DOHH2 (cell line): ENCODE measurements at regions not wholly inside any gene's neighbourhood (a gene's known extent, or its start where the extent isn't known, plus 50 kb on each side); places are given as distances from the start of the nearest gene placed in this dataset.

ENCODE experiments used
- H3F3A ChIP-seq: fragments of 200-600 bp; sonication (generic), shearing (Covaris generic); 2 replicates; pipeline ENCODE4 v1.6.0; 2016; ENCODE audit warnings: antibody characterized with exemption, mild to moderate bottlenecking; ENCODE audit not compliant: control insufficient read depth, insufficient read depth
- H3K27ac ChIP-seq: fragments of 200-600 bp; sonication (generic); 2 replicates; pipeline ENCODE4 v1.5.1; 2014; ENCODE audit warnings: low read depth, mild to moderate bottlenecking, low read length, moderate library complexity
- H3K27me3 ChIP-seq: fragments of 200-600 bp; sonication (generic); 2 replicates; pipeline ENCODE4 v1.6.1; 2014; ENCODE audit warnings: mild to moderate bottlenecking, low read length, mixed read lengths; ENCODE audit not compliant: control insufficient read depth
- H3K36me3 ChIP-seq: fragments of 200-600 bp; sonication (generic); 2 replicates; pipeline ENCODE4 v1.6.1; 2014; ENCODE audit warnings: mild to moderate bottlenecking, low read length, moderate library complexity, mixed read lengths; ENCODE audit not compliant: control insufficient read depth
- H3K4me1 ChIP-seq: fragments of 200-600 bp; sonication (generic); 2 replicates; pipeline ENCODE4 v1.6.1; 2014; ENCODE audit warnings: mild to moderate bottlenecking, low read length, mixed read lengths; ENCODE audit not compliant: control insufficient read depth
- H3K4me2 ChIP-seq: fragments of 200-600 bp; sonication (generic); 2 replicates; pipeline ENCODE4 v1.6.0; 2014; ENCODE audit warnings: mild to moderate bottlenecking, low read length, moderate library complexity
- H3K4me3 ChIP-seq: fragments of 200-600 bp; sonication (generic); 2 replicates; pipeline ENCODE4 v1.5.1; 2014; ENCODE audit warnings: mild to moderate bottlenecking, low read length, mixed read lengths
- H3K79me2 ChIP-seq: fragments of 200-600 bp; sonication (generic); 2 replicates; pipeline ENCODE4 v1.6.1; 2014; ENCODE audit warnings: mild to moderate bottlenecking, low read length, mixed read lengths; ENCODE audit not compliant: control insufficient read depth
- H3K9me2 ChIP-seq: fragments of 200-600 bp; sonication (generic); replicated peaks from 2 replicates; pipeline ENCODE4 v1.6.1; 2014; ENCODE audit warnings: mild to moderate bottlenecking, low read length, mixed read lengths; ENCODE audit not compliant: control insufficient read depth
- H3K9me3 ChIP-seq: fragments of 200-600 bp; sonication (generic); 2 replicates; pipeline ENCODE4 v1.6.1; 2014; ENCODE audit warnings: antibody characterized with exemption, low read length, mixed read lengths; ENCODE audit not compliant: control insufficient read depth, insufficient read depth
- H4K20me1 ChIP-seq: fragments of 200-600 bp; sonication (generic); 2 replicates; pipeline ENCODE4 v1.6.0; 2014; ENCODE audit warnings: low read depth, mild to moderate bottlenecking, antibody characterized with exemption, low read length, moderate library complexity; ENCODE audit not compliant: control insufficient read depth, insufficient read depth
- EZH2phosphoT487 ChIP-seq: fragments of 200-600 bp; sonication (generic); IDR thresholded peaks from 2 replicates; pipeline ENCODE4 v1.6.1; 2017; ENCODE audit warnings: borderline replicate concordance, mild to moderate bottlenecking, antibody characterized with exemption, low read length, moderate library complexity, mixed read lengths
- TF ChIP-seq, protein P1 (sequence below): fragments of 200-600 bp; sonication (generic); IDR thresholded peaks from one replicate; pipeline ENCODE4 v1.5.1; 2014; ENCODE audit warnings: antibody characterized with exemption, mild to moderate bottlenecking, low read depth, low read length; ENCODE audit not compliant: poor library complexity, severe bottlenecking

DNA sequence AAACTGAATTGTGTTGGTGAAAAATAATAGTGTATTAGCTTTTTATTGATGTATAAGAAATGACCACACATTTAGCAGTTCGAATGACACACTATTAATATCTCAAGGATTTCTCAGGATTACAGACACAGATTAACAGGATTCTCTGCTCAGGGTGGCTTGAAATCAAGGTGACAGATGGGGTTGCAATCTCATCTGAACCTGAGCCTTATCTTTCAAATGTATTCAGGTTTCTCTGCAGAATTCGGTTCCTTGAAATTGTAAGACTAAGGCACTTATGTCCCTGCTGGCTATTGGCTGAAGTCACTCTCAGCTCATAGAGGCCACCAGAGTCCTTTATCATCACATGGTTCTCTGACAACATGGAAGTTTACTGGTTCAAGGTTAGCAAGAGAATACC, 1780.1 kb downstream of the ARAP2 start:
- no peaks in the 10 kb centered on the region for H3F3A ChIP-seq
- no peak overlapping the region for H3K4me2 ChIP-seq
- H3K27me3 ChIP-seq, result no peaks in the 10 kb centered on the region
- no peak overlapping the region for H3K4me3 ChIP-seq
- TF ChIP-seq EZH2phosphoT487, result no peak
- TF ChIP-seq, protein P1, sequence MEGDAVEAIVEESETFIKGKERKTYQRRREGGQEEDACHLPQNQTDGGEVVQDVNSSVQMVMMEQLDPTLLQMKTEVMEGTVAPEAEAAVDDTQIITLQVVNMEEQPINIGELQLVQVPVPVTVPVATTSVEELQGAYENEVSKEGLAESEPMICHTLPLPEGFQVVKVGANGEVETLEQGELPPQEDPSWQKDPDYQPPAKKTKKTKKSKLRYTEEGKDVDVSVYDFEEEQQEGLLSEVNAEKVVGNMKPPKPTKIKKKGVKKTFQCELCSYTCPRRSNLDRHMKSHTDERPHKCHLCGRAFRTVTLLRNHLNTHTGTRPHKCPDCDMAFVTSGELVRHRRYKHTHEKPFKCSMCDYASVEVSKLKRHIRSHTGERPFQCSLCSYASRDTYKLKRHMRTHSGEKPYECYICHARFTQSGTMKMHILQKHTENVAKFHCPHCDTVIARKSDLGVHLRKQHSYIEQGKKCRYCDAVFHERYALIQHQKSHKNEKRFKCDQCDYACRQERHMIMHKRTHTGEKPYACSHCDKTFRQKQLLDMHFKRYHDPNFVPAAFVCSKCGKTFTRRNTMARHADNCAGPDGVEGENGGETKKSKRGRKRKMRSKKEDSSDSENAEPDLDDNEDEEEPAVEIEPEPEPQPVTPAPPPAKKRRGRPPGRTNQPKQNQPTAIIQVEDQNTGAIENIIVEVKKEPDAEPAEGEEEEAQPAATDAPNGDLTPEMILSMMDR, result no peak
- H3K79me2 ChIP-seq, result no peaks in the 10 kb centered on the region
- H3K9me3 ChIP-seq, result no peaks in the 10 kb centered on the region
- no peaks in the 10 kb centered on the region for H4K20me1 ChIP-seq
- H3K9me2 ChIP-seq, result no peaks in the 10 kb centered on the region
- H3K4me1 ChIP-seq, result no peaks in the 10 kb centered on the region
- no peak overlapping the region for H3K27ac ChIP-seq
- H3K36me3 ChIP-seq, result no peaks in the 10 kb centered on the region

DNA sequence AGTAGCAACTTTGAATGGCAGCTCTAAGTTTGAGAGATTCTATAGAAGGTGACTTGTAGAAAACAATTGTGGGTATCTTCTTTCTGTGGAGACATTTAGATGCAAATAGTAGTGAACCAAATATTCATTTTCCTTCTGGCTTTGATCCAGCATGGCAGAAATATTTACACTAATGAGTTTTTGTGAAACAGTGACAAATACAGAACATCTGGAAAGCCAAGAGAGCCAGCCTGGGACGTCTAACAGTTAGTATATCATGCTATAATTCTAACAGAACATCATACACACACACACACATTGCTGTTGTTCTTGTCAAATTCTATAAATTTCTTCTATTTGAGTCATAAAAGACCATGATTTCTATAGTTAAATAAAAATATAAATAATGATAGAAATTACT, 1777.9 kb downstream of the ARAP2 start:
- Histone ChIP-seq H3K27ac (no peak overlapping the region), H4K20me1 (no peaks in the 10 kb centered on the region), H3K4me3 (no peak overlapping the region), H3K4me1 (no peaks in the 10 kb centered on the region), H3K9me3 (no peaks in the 10 kb centered on the region), H3K9me2 (no peaks in the 10 kb centered on the region), H3K79me2 (no peaks in the 10 kb centered on the region), H3K27me3 (no peaks in the 10 kb centered on the region), H3F3A (no peaks in the 10 kb centered on the region), H3K4me2 (no peak overlapping the region), H3K36me3 (no peaks in the 10 kb centered on the region)
- no peak for TF ChIP-seq EZH2phosphoT487
- TF ChIP-seq, protein P1, result no peak

DNA sequence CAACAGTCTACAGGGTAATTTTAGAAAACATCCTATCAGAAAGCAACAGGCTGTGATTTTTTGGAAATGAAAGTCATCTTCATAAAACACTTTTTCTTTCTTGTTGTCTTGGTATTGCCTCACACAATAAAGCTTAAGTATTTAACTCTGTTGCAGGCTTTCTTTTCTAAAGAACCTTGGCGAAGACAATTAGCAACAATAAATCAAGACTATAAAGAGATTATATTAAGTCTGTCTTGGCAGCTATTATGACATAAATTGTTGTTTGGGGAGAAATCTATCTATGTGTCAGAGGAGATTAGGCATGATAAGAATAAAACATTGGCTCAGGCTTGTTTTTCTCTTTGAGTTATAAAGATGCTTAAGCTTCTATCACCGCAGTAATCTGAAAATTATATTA, 1774.8 kb downstream of the ARAP2 start:
- Histone ChIP-seq H3K4me2 (no peak overlapping the region), H3K9me2 (no peaks in the 10 kb centered on the region), H4K20me1 (no peaks in the 10 kb centered on the region), H3K4me1 (no peaks in the 10 kb centered on the region), H3K36me3 (no peaks in the 10 kb centered on the region), H3K79me2 (no peaks in the 10 kb centered on the region), H3K27ac (no peak overlapping the region), H3F3A (no peaks in the 10 kb centered on the region), H3K27me3 (no peaks in the 10 kb centered on the region), H3K9me3 (no peaks in the 10 kb centered on the region), H3K4me3 (no peak overlapping the region)
- no peak for TF ChIP-seq EZH2phosphoT487
- TF ChIP-seq, protein P1, result no peak

DNA sequence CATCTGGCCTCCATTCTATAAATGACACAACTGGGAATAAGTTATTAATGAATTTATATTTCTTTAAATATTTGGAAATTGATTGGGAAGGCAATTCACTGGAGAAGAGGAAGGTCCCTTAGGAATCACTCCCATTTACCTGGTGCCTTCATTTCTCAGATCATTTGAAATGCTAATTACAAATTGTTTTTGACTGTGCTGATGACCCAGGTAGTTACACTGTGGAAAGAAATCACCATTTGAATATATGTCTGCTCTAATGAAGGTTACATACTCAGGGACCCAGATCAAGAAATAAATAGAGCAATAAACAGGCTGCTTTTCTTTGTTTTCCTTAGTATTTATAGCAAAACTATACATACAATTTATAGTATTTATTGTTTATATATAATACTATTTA, 1759.1 kb downstream of the ARAP2 start:
- Histone ChIP-seq H3K9me2 (no peaks in the 10 kb centered on the region), H3F3A (no peaks in the 10 kb centered on the region), H3K36me3 (no peaks in the 10 kb centered on the region), H3K4me2 (no peak overlapping the region), H3K79me2 (no peaks in the 10 kb centered on the region), H3K4me3 (no peak overlapping the region), H3K27ac (no peak overlapping the region), H3K9me3 (no peaks in the 10 kb centered on the region), H3K27me3 (no peaks in the 10 kb centered on the region), H4K20me1 (no peaks in the 10 kb centered on the region), H3K4me1 (no peaks in the 10 kb centered on the region)
- no peak for TF ChIP-seq EZH2phosphoT487
- TF ChIP-seq, protein P1, result no peak
